PC-3 (cell line): ENCODE measurements at regions not wholly inside any gene's neighbourhood (a gene's known extent, or its start where the extent isn't known, plus 50 kb on each side); places are given as distances from the start of the nearest gene placed in this dataset.

ENCODE experiments used
- ATAC-seq: fragments of 200-7000 bp; cut with Tn5 transposase; 2 replicates; pipeline ENCODE4 v1.9.1; 2020; ENCODE audit warnings: mild to moderate bottlenecking, moderate library complexity
- BruUV-seq: library from RNA; stranded (reverse); fragments of 400-500 nt; replicated peaks from 2 replicates; lab custom pipeline; 2021; lab: Mats Ljungman, UMichigan
- CTCF ChIA-PET: fragments of 300-600 bp; sonication (Branson Sonifier 250); formaldehyde crosslinking; loops from one replicate; lab custom pipeline; 2022; ENCODE audit warnings: antibody characterized with exemption; lab: Charles Lee
- POLR2A ChIA-PET: fragments of 300-600 bp; sonication (Branson Sonifier 250); formaldehyde crosslinking; loops from one replicate; lab custom pipeline; 2022; ENCODE audit warnings: antibody characterized with exemption; ENCODE audit not compliant: unreplicated experiment; lab: Charles Lee
- DNase-seq: peaks from one replicate; pipeline ENCODE4 v3.0.0-alpha.2; 2015
- H2AFZ ChIP-seq: fragments of 300-600 bp; sonication (generic); 2 replicates; pipeline ENCODE4 v1.6.0; 2016; ENCODE audit warnings: antibody characterized with exemption, low read length
- H3F3A ChIP-seq: fragments of 300-600 bp; sonication (generic); one replicate; pipeline ENCODE4 v1.6.0; 2017; ENCODE audit warnings: antibody characterized with exemption, low read length, control low read depth, mild to moderate bottlenecking; ENCODE audit not compliant: unreplicated experiment
- H3K27ac ChIP-seq: fragments of 300-600 bp; sonication (generic); 2 replicates; pipeline ENCODE4 v1.5.1; 2016; ENCODE audit warnings: mild to moderate bottlenecking, low read length
- H3K27me3 ChIP-seq: fragments of 300-600 bp; sonication (generic); 2 replicates; pipeline ENCODE4 v1.6.1; 2016; ENCODE audit warnings: low read length, mixed read lengths
- H3K36me3 ChIP-seq: fragments of 300-600 bp; sonication (generic); 2 replicates; pipeline ENCODE4 v1.6.1; 2016; ENCODE audit warnings: low read depth, mixed run types, low read length, mixed read lengths
- H3K4me1 ChIP-seq: fragments of 300-600 bp; sonication (generic); 2 replicates; pipeline ENCODE4 v1.5.1; 2016; ENCODE audit warnings: low read length; ENCODE audit not compliant: insufficient read depth
- H3K4me2 ChIP-seq: fragments of 300-600 bp; sonication (generic); 2 replicates; pipeline ENCODE4 v1.6.0; 2016; ENCODE audit warnings: low read length
- H3K4me3 ChIP-seq: fragments of 300-600 bp; sonication (generic); 2 replicates; pipeline ENCODE4 v1.5.1; 2016; ENCODE audit warnings: mild to moderate bottlenecking, low read length, mixed read lengths
- H3K79me2 ChIP-seq: fragments of 300-600 bp; sonication (generic); 2 replicates; pipeline ENCODE4 v1.6.1; 2017; ENCODE audit warnings: low read length, mixed read lengths
- H3K9ac ChIP-seq: fragments of 300-600 bp; sonication (generic); 2 replicates; pipeline ENCODE4 v1.6.0; 2016; ENCODE audit warnings: mild to moderate bottlenecking, low read length
- H3K9me2 ChIP-seq: fragments of 300-600 bp; sonication (generic); replicated peaks from 2 replicates; pipeline ENCODE4 v1.6.1; 2016; ENCODE audit warnings: mixed run types, low read length, mixed read lengths
- H3K9me3 ChIP-seq: fragments of 300-600 bp; sonication (generic); 2 replicates; pipeline ENCODE4 v1.6.1; 2016; ENCODE audit warnings: low read length, mixed read lengths
- H4K20me1 ChIP-seq: fragments of 300-600 bp; sonication (generic); 2 replicates; pipeline ENCODE4 v1.6.1; 2016; ENCODE audit warnings: low read length, mixed read lengths
- CTCF ChIP-seq: fragments of 300-600 bp; sonication (generic); conservative IDR thresholded peaks from 2 replicates; pipeline ENCODE4 v1.5.1; 2017; ENCODE audit warnings: antibody characterized with exemption, low read depth, mild to moderate bottlenecking, low read length
- EZH2 ChIP-seq: fragments of 300-600 bp; sonication (generic); IDR thresholded peaks from one replicate; pipeline ENCODE4 v1.6.1; 2017; ENCODE audit warnings: antibody characterized with exemption, mild to moderate bottlenecking, low read length; ENCODE audit not compliant: unreplicated experiment
- EZH2phosphoT487 ChIP-seq: fragments of 300-600 bp; sonication (generic); IDR thresholded peaks from 2 replicates; pipeline ENCODE4 v1.6.1; 2018; ENCODE audit warnings: mild to moderate bottlenecking, antibody characterized with exemption, low read length, borderline replicate concordance
- intact Hi-C: fragments of 100-400 bp; cut with micrococcal nuclease; formaldehyde crosslinking; loops from 2 replicates; pipeline ENCODE4 v1.9.0; 2023

- no peaks in the 10 kb centered on the region for H3F3A ChIP-seq
- no peak overlapping the region for H2AFZ ChIP-seq
- BruUV-seq, result no TSS peak
- ChIA-PET POLR2A (no interaction called here), CTCF (no interaction called here)
- intact Hi-C loops, result no loop called here
- H3K4me1 ChIP-seq, result no peaks in the 10 kb centered on the region
- H3K4me2 ChIP-seq, result no peak overlapping the region
- H3K79me2 ChIP-seq, result no peaks in the 10 kb centered on the region
- TF ChIP-seq EZH2 (no peak), EZH2phosphoT487 (no peak), CTCF (no peak)
- H3K4me3 ChIP-seq, result no peak overlapping the region
- H4K20me1 ChIP-seq, result no peaks in the 10 kb centered on the region
- no peak overlapping the region for H3K27ac ChIP-seq
- H3K9me2 ChIP-seq, result no peaks in the 10 kb centered on the region
- H3K9ac ChIP-seq, result no peak overlapping the region
- no peaks in the 10 kb centered on the region for H3K9me3 ChIP-seq
- H3K36me3 ChIP-seq, result no peaks in the 10 kb centered on the region
- H3K27me3 ChIP-seq, result peaks cover 79% of the 10 kb centered on the region
- ATAC-seq (no peak), DNase-seq (no peak)
Measured at GRCh38 chr11:131146827-131147490, 223.5 kb upstream of the NTM start.

- no peak overlapping the region for H3K9ac ChIP-seq
- H3K27ac ChIP-seq, result no peak overlapping the region
- H3K79me2 ChIP-seq, result no peaks in the 10 kb centered on the region
- H3K36me3 ChIP-seq, result no peaks in the 10 kb centered on the region
- no peaks in the 10 kb centered on the region for H3K9me3 ChIP-seq
- H3K4me1 ChIP-seq, result no peaks in the 10 kb centered on the region
- ATAC-seq, result no peak
- H3K9me2 ChIP-seq, result no peaks in the 10 kb centered on the region
- no TSS peak for BruUV-seq
- TF ChIP-seq EZH2phosphoT487 (no peak), EZH2 (no peak), CTCF (no peak)
- DNase-seq, result no peak
- no peak overlapping the region for H2AFZ ChIP-seq
- H4K20me1 ChIP-seq, result no peaks in the 10 kb centered on the region
- CTCF ChIA-PET, result no interaction called here
- POLR2A ChIA-PET, result no interaction called here
- H3K27me3 ChIP-seq, result peaks cover 96% of the 10 kb centered on the region
- intact Hi-C loops, result no loop called here
- no peak overlapping the region for H3K4me3 ChIP-seq
- no peaks in the 10 kb centered on the region for H3F3A ChIP-seq
- no peak overlapping the region for H3K4me2 ChIP-seq
Measured at GRCh38 chr11:131154351-131154750, 216.1 kb upstream of the NTM start.

- Histone ChIP-seq H3K9ac (no peak overlapping the region), H3K4me1 (no peaks in the 10 kb centered on the region), H4K20me1 (no peaks in the 10 kb centered on the region), H3K27me3 (peaks cover 92% of the 10 kb centered on the region), H3K79me2 (no peaks in the 10 kb centered on the region), H3K27ac (no peak overlapping the region), H2AFZ (no peak overlapping the region), H3K4me2 (no peak overlapping the region), H3K4me3 (no peak overlapping the region), H3K9me3 (no peaks in the 10 kb centered on the region), H3K9me2 (no peaks in the 10 kb centered on the region), H3K36me3 (no peaks in the 10 kb centered on the region), H3F3A (no peaks in the 10 kb centered on the region)
- ATAC-seq (no peak), DNase-seq (no peak)
- TF ChIP-seq EZH2phosphoT487 (no peak), EZH2 (no peak), CTCF (no peak)
- BruUV-seq, result no TSS peak
- POLR2A ChIA-PET, result no interaction called here
- intact Hi-C loops, result no loop called here
- CTCF ChIA-PET, result no interaction called here
Measured at GRCh38 chr11:131157678-131158077, 212.7 kb upstream of the NTM start.
